GM12878 (cell line): ENCODE measurements at regions not wholly inside any gene's neighbourhood (a gene's known extent, or its start where the extent isn't known, plus 50 kb on each side); places are given as distances from the start of the nearest gene placed in this dataset.

ENCODE experiments used
- ATAC-seq: fragments of 200-7000 bp; cut with Tn5 transposase; 3 replicates; pipeline ENCODE4 v1.9.1; 2020; ENCODE audit warnings: mild to moderate bottlenecking, moderate library complexity
- BruUV-seq: library from RNA; stranded (reverse); fragments of 400-500 nt; replicated peaks from 2 replicates; lab custom pipeline; 2021; lab: Mats Ljungman, UMichigan
- CTCF ChIA-PET: fragments of 300-600 bp; sonication (Branson Sonifier 250); formaldehyde crosslinking; extraction: SDS; loops from one replicate; lab custom pipeline; 2021; ENCODE audit warnings: inconsistent platforms; lab: Yijun Ruan, JAX
- POLR2A ChIA-PET: fragments of 350-600 bp; formaldehyde crosslinking; extraction: SDS; loops from one replicate; lab custom pipeline; 2021; ENCODE audit warnings: inconsistent platforms; lab: Charles Lee
- RAD21 ChIA-PET: fragments of 300-600 bp; sonication (Branson Sonifier 250); formaldehyde crosslinking; loops from one replicate; lab custom pipeline; 2023; ENCODE audit warnings: antibody characterized with exemption; ENCODE audit not compliant: unreplicated experiment; lab: Charles Lee
- SMC1A ChIA-PET: fragments of 300-600 bp; sonication (Branson Sonifier 250); formaldehyde crosslinking; loops from one replicate; lab custom pipeline; 2023; ENCODE audit not compliant: unreplicated experiment, uncharacterized antibody; lab: Charles Lee
- DNase-seq: peaks from one replicate; pipeline ENCODE4 v3.0.0-alpha.2; 2011; ENCODE audit warnings: low read depth, low spot score
- FAIRE-seq: peaks from 3 replicates; lab custom pipeline; 2011; peaks lifted over from hg19 to GRCh38; lab: Jason Lieb, UNC
- H2AFZ ChIP-seq: 2 replicates; pipeline ENCODE4 v1.6.0; 2011; ENCODE audit warnings: low read depth, low read length, control low read depth; ENCODE audit not compliant: control insufficient read depth
- H3K27ac ChIP-seq: 2 replicates; pipeline ENCODE4 v1.5.1; 2011; ENCODE audit warnings: control low read depth; ENCODE audit not compliant: control insufficient read depth, insufficient read depth
- H3K27me3 ChIP-seq, 2 experiments: replicated peaks in 1 of 2; 2 replicates each; pipeline versions ENCODE4 v1.6.0 to v1.6.1; 2011; ENCODE audit warnings: low read length in 1 of 2; ENCODE audit not compliant: control insufficient read depth in 2 of 2, insufficient read depth in 2 of 2
- H3K36me3 ChIP-seq, 2 experiments: 2 replicates each; pipeline ENCODE4 v1.5.1; 2011; ENCODE audit warnings: low read length in 1 of 2; ENCODE audit not compliant: control insufficient read depth in 2 of 2, insufficient read depth in 2 of 2
- H3K4me1 ChIP-seq: 2 replicates; pipeline ENCODE4 v1.6.1; 2011; ENCODE audit warnings: mild to moderate bottlenecking, low read length, moderate library complexity, mixed read lengths; ENCODE audit not compliant: control insufficient read depth, insufficient read depth
- H3K4me2 ChIP-seq: 2 replicates; pipeline ENCODE4 v1.6.0; 2011; ENCODE audit warnings: control low read depth; ENCODE audit not compliant: control insufficient read depth, insufficient read depth
- H3K4me3 ChIP-seq: fragments of 200-600 bp; sonication (generic); 2 replicates; pipeline ENCODE4 v1.5.1; 2016
- H3K79me2 ChIP-seq: 2 replicates; pipeline ENCODE4 v1.6.0; 2011; ENCODE audit warnings: low read length; ENCODE audit not compliant: control insufficient read depth, insufficient read depth
- H3K9ac ChIP-seq: 2 replicates; pipeline ENCODE4 v1.8.0; 2011; ENCODE audit warnings: low read length, control low read depth, mixed read lengths; ENCODE audit not compliant: control insufficient read depth, insufficient read depth
- H3K9me3 ChIP-seq: replicated peaks from 3 replicates; pipeline ENCODE4 v1.5.1; 2011; ENCODE audit warnings: mild to moderate bottlenecking, low read length; ENCODE audit not compliant: control insufficient read depth, insufficient read depth
- H4K20me1 ChIP-seq: 2 replicates; pipeline ENCODE4 v1.6.0; 2011; ENCODE audit not compliant: control insufficient read depth, insufficient read depth
- E2F4 ChIP-seq: IDR thresholded peaks from 2 replicates; pipeline ENCODE4 v1.6.1; 2012; ENCODE audit warnings: low read depth, low read length, improper control_type of control experiment
- E4F1 ChIP-seq: fragments of 450-650 bp; IDR thresholded peaks from 2 replicates; pipeline ENCODE4 v1.6.1; 2018; ENCODE audit warnings: borderline replicate concordance, mild to moderate bottlenecking; ENCODE audit not compliant: partially characterized antibody
- EP300 ChIP-seq, 2 experiments: fragments of 150-350 bp in 1 of 2; IDR thresholded peaks; 2 replicates each; pipeline ENCODE4 v1.6.1; 2011 to 2012; ENCODE audit warnings: low read depth in 2 of 2, low read length in 2 of 2, borderline replicate concordance in 1 of 2, improper control_type of control experiment in 1 of 2, inconsistent platforms in 1 of 2; ENCODE audit not compliant: control insufficient read depth in 1 of 2
- FOS ChIP-seq: IDR thresholded peaks from 3 replicates; pipeline ENCODE4 v1.6.1; 2011; ENCODE audit warnings: borderline replicate concordance; ENCODE audit not compliant: insufficient read length; ENCODE audit errors: extremely low read depth
- FOXK2 ChIP-seq: fragments of 450-650 bp; IDR thresholded peaks from 2 replicates; pipeline ENCODE4 v1.6.1; 2017; ENCODE audit warnings: mild to moderate bottlenecking, moderate library complexity
- GATAD2B ChIP-seq: fragments of 450-650 bp; conservative IDR thresholded peaks from 2 replicates; pipeline ENCODE4 v1.6.1; 2017; ENCODE audit warnings: low read depth, mild to moderate bottlenecking, moderate library complexity
- HCFC1 ChIP-seq: fragments of 150-350 bp; IDR thresholded peaks from 2 replicates; pipeline ENCODE4 v1.6.1; 2014; ENCODE audit warnings: low read length
- IRF4 ChIP-seq: IDR thresholded peaks from 2 replicates; pipeline ENCODE4 v1.6.1; 2011; ENCODE audit warnings: low read depth, low read length
- MXI1 ChIP-seq: fragments of 150-350 bp; IDR thresholded peaks from 2 replicates; pipeline ENCODE4 v1.6.1; 2011; ENCODE audit warnings: low read depth, mild to moderate bottlenecking, inconsistent platforms, low read length, improper control_type of control experiment
- NR2C2 ChIP-seq: IDR thresholded peaks from 2 replicates; pipeline ENCODE4 v1.6.1; 2011; ENCODE audit warnings: borderline replicate concordance, low read depth; ENCODE audit not compliant: control insufficient read depth, insufficient read length
- NR2F1 ChIP-seq: fragments of 450-650 bp; conservative IDR thresholded peaks from 2 replicates; pipeline ENCODE4 v1.6.1; 2017; ENCODE audit warnings: mild to moderate bottlenecking
- PML ChIP-seq: IDR thresholded peaks from 2 replicates; pipeline ENCODE4 v1.6.1; 2012; ENCODE audit warnings: low read length, inconsistent platforms
- RUNX3 ChIP-seq: IDR thresholded peaks from 2 replicates; pipeline ENCODE4 v1.6.1; 2012; ENCODE audit warnings: low read length, inconsistent platforms
- TCF3 ChIP-seq: IDR thresholded peaks from 2 replicates; pipeline ENCODE4 v1.6.1; 2012; ENCODE audit warnings: low read depth, mild to moderate bottlenecking, low read length, borderline replicate concordance; ENCODE audit not compliant: insufficient read depth
- ZNF217 ChIP-seq: fragments of 450-650 bp; IDR thresholded peaks from 2 replicates; pipeline ENCODE4 v1.6.1; 2017; ENCODE audit warnings: antibody characterized with exemption, mild to moderate bottlenecking
- ZNF592 ChIP-seq: fragments of 450-650 bp; IDR thresholded peaks from 2 replicates; pipeline ENCODE4 v1.6.1; 2017; ENCODE audit warnings: mild to moderate bottlenecking, moderate library complexity
- WGBS: methylation state at CpG from one replicate; pipeline ENCODE4 v1.1.6; 2016; ENCODE audit warnings: low lambda C conversion rate; ENCODE audit not compliant: insufficient replicate concordance, insufficient coverage; ENCODE audit errors: missing lambda C conversion rate; 5-methylcytosine and 5-hydroxymethylcytosine counted together
- in situ Hi-C: fragments of 300-500 bp; cut with MboI; formaldehyde crosslinking; loops from 9 replicates; pipeline ENCODE4 v1.14.3; 2018; ENCODE audit warnings: mixed read lengths
- intact Hi-C: fragments of 100-400 bp; cut with micrococcal nuclease; formaldehyde crosslinking; loops from one replicate; pipeline ENCODE4 v1.14.2; 2022; ENCODE audit not compliant: unreplicated experiment

GRCh38 chr3:187504435-187504834 is 136.2 kb downstream of the RTP4 start (continued):
- TF ChIP-seq NR2C2 (no peak), HCFC1 (no peak), FOXK2 (no peak), E2F4 (no peak), NR2F1 (no peak)

- 86% methylated on average over 3 of the region's 3 CpGs for WGBS
- ChIA-PET CTCF (no interaction called here), POLR2A (no interaction called here), SMC1A (no interaction called here), RAD21 (no interaction called here)
- DNase-seq (no peak), ATAC-seq (no peak), FAIRE-seq (no peak)
- BruUV-seq, result no TSS peak
- H3K27me3 ChIP-seq, result no peaks in the 10 kb centered on the region; a peak in 1 of 4 replicates
- H3K36me3 ChIP-seq, result no peaks in the 10 kb centered on the region
- no peaks in the 10 kb centered on the region for H4K20me1 ChIP-seq
- no peak overlapping the region for H3K9ac ChIP-seq
- no peaks in the 10 kb centered on the region for H3K4me1 ChIP-seq
- no peak overlapping the region for H3K27ac ChIP-seq
- intact Hi-C loops, result no loop called here
- in situ Hi-C loops, result no loop called here
- H3K4me2 ChIP-seq, result no peak overlapping the region
- H3K4me3 ChIP-seq, result no peak overlapping the region
- no peaks in the 10 kb centered on the region for H3K79me2 ChIP-seq
- no peaks in the 10 kb centered on the region for H3K9me3 ChIP-seq
- no peak overlapping the region for H2AFZ ChIP-seq
- TF ChIP-seq IRF4 (no peak), ZNF592 (no peak), GATAD2B (no peak), ZNF217 (no peak), E4F1 (no peak), MXI1 (no peak), PML (no peak), RUNX3 (no peak), EP300 (IDR thresholded peaks at IDR 0.05; ENCODE audit: borderline replicate concordance in 1 of 2, control insufficient read depth in 1 of 2, low read depth in 2 of 2, low read length in 2 of 2) (no peak), FOS (no peak), TCF3 (no peak)
Measured at GRCh38 chr3:187498211-187498724, 130.1 kb downstream of the RTP4 start.
